ENCODE measurements at regions not wholly inside any gene's neighbourhood (a gene's known extent, or its start where the extent isn't known, plus 50 kb on each side); places are given as distances from the start of the nearest gene placed in this dataset.

DNA sequence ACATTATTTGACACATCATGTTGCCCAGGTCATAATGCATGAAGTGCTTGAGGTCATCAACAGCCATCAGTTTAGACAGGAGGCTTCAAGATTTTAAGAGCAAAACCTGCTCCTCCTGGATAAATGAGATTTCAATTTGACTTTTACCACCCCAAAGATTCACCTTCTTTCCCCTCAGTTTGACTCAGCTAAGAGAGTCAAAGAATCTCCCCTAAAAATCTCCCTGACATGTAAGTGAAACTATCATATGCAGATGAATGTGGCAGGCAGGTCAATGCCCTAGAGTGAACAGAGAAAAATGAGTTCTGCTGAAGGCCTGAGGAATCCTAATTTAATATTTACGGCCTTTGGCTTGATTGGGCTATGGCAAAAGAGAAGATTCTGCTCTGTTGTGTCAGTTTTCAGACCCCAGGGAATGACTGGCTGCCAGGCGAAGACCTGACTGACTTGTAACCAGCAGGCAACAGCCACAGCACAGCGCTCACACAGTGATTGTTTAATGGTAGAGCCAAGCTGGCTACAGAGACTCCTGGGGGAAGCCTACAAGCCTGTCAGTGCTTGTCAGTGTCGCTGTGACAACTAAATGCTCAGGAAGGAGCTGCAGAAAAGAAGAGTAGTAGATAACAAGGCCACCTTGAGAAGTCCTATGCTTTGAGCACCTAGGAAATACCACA lies 491.2 kb upstream of the LRRC4C start:
- no peak for FAIRE-seq
- Histone ChIP-seq H3K27me3 (ENCODE audit: insufficient read depth, low read length) (no peaks in the 10 kb centered on the region), H3K4me3 (ENCODE audit: insufficient read depth, low read depth, low read length) (no peak overlapping the region), H3K36me3 (ENCODE audit: insufficient read depth, low read length) (no peaks in the 10 kb centered on the region), H2AFZ (ENCODE audit: low read depth, low read length) (no peak overlapping the region), H3K27ac (ENCODE audit: low read depth, low read length) (no peak overlapping the region), H3K9me3 (ENCODE audit: insufficient read depth, low read depth, low read length) (no peaks in the 10 kb centered on the region), H4K20me1 (ENCODE audit: insufficient read depth, low read length) (no peaks in the 10 kb centered on the region), H3K9ac (ENCODE audit: low read length) (no peak overlapping the region), H3K4me2 (ENCODE audit: low read length) (no peak overlapping the region), H3K79me2 (ENCODE audit: insufficient read depth, low read length) (no peaks in the 10 kb centered on the region), H3K4me1 (ENCODE audit: insufficient read depth, low read length) (peaks cover 10% of the 10 kb centered on the region)
- no peaks in the 10 kb centered on the region for H3K36me3 Mint-ChIP-seq (ENCODE audit: low read depth, unreplicated experiment)
- peak overlapping the region; percentile 37 for H3K27ac Mint-ChIP-seq (ENCODE audit: unreplicated experiment)
- no peak for TF ChIP-seq EZH2 (IDR thresholded peaks at IDR 0.05; ENCODE audit: insufficient read depth, low read length)
- TF ChIP-seq, protein P1, sequence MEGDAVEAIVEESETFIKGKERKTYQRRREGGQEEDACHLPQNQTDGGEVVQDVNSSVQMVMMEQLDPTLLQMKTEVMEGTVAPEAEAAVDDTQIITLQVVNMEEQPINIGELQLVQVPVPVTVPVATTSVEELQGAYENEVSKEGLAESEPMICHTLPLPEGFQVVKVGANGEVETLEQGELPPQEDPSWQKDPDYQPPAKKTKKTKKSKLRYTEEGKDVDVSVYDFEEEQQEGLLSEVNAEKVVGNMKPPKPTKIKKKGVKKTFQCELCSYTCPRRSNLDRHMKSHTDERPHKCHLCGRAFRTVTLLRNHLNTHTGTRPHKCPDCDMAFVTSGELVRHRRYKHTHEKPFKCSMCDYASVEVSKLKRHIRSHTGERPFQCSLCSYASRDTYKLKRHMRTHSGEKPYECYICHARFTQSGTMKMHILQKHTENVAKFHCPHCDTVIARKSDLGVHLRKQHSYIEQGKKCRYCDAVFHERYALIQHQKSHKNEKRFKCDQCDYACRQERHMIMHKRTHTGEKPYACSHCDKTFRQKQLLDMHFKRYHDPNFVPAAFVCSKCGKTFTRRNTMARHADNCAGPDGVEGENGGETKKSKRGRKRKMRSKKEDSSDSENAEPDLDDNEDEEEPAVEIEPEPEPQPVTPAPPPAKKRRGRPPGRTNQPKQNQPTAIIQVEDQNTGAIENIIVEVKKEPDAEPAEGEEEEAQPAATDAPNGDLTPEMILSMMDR (IDR thresholded peaks at IDR 0.05; ENCODE audit: insufficient read depth, low read depth, low read length): no peak
- H3K4me1 Mint-ChIP-seq (ENCODE audit: low read depth, unreplicated experiment): peaks cover 25% of the 10 kb centered on the region
- no peaks in the 10 kb centered on the region for H3K27me3 Mint-ChIP-seq (ENCODE audit: low read depth, unreplicated experiment)
- H3K4me3 Mint-ChIP-seq (ENCODE audit: unreplicated experiment): no peak overlapping the region
- peaks cover 3% of the 10 kb centered on the region for H3K9me3 Mint-ChIP-seq (ENCODE audit: unreplicated experiment)
- no peak for DNase-seq (ENCODE audit: low read depth)

- H3K4me3 Mint-ChIP-seq (ENCODE audit: unreplicated experiment): no peak overlapping the region
- peak overlapping the region; percentile 90 for H3K27ac Mint-ChIP-seq (ENCODE audit: unreplicated experiment)
- no peaks in the 10 kb centered on the region for H3K36me3 Mint-ChIP-seq (ENCODE audit: low read depth, unreplicated experiment)
- H3K36me3 ChIP-seq (ENCODE audit: insufficient read depth, low read length): no peaks in the 10 kb centered on the region
- DNase-seq (ENCODE audit: low read depth) (peak; percentile 95), FAIRE-seq (peak; percentile 69)
- TF ChIP-seq EZH2 (IDR thresholded peaks at IDR 0.05; ENCODE audit: insufficient read depth, low read length): no peak
- TF ChIP-seq, protein P1 (IDR thresholded peaks at IDR 0.05; ENCODE audit: insufficient read depth, low read depth, low read length): no peak
- no peaks in the 10 kb centered on the region for H3K79me2 ChIP-seq (ENCODE audit: insufficient read depth, low read length)
- no peak overlapping the region for H2AFZ ChIP-seq (ENCODE audit: low read depth, low read length)
- no peaks in the 10 kb centered on the region for H4K20me1 ChIP-seq (ENCODE audit: insufficient read depth, low read length)
- H3K27me3 ChIP-seq (ENCODE audit: insufficient read depth, low read length): no peaks in the 10 kb centered on the region
- H3K27ac ChIP-seq (ENCODE audit: low read depth, low read length): peak overlapping the region; percentile 68
- H3K27me3 Mint-ChIP-seq (ENCODE audit: low read depth, unreplicated experiment): no peaks in the 10 kb centered on the region
- H3K9me3 Mint-ChIP-seq (ENCODE audit: unreplicated experiment): peaks cover 9% of the 10 kb centered on the region
- H3K4me1 ChIP-seq (ENCODE audit: insufficient read depth, low read length): peaks cover 10% of the 10 kb centered on the region
- peak overlapping the region; percentile 44 for H3K4me2 ChIP-seq (ENCODE audit: low read length)
- no peaks in the 10 kb centered on the region for H3K9me3 ChIP-seq (ENCODE audit: insufficient read depth, low read depth, low read length)
- peaks cover 25% of the 10 kb centered on the region for H3K4me1 Mint-ChIP-seq (ENCODE audit: low read depth, unreplicated experiment)
- H3K9ac ChIP-seq (ENCODE audit: low read length): peak overlapping the region; percentile 35
- no peak overlapping the region for H3K4me3 ChIP-seq (ENCODE audit: insufficient read depth, low read depth, low read length)
Measured at GRCh38 chr11:41954034-41954433, 494.6 kb upstream of the LRRC4C start.

GRCh38 chr11:41955066-41955465 lies 495.6 kb upstream of the LRRC4C start:
- Histone ChIP-seq H4K20me1 (ENCODE audit: insufficient read depth, low read length) (no peaks in the 10 kb centered on the region), H3K4me1 (ENCODE audit: insufficient read depth, low read length) (peaks cover 10% of the 10 kb centered on the region), H3K4me2 (ENCODE audit: low read length) (no peak overlapping the region), H3K36me3 (ENCODE audit: insufficient read depth, low read length) (no peaks in the 10 kb centered on the region), H3K79me2 (ENCODE audit: insufficient read depth, low read length) (no peaks in the 10 kb centered on the region), H3K9me3 (ENCODE audit: insufficient read depth, low read depth, low read length) (no peaks in the 10 kb centered on the region), H3K4me3 (ENCODE audit: insufficient read depth, low read depth, low read length) (no peak overlapping the region), H2AFZ (ENCODE audit: low read depth, low read length) (no peak overlapping the region), H3K27ac (ENCODE audit: low read depth, low read length) (no peak overlapping the region), H3K27me3 (ENCODE audit: insufficient read depth, low read length) (no peaks in the 10 kb centered on the region), H3K9ac (ENCODE audit: low read length) (no peak overlapping the region)
- Mint-ChIP-seq H3K27ac (ENCODE audit: unreplicated experiment) (no peak overlapping the region), H3K36me3 (ENCODE audit: low read depth, unreplicated experiment) (no peaks in the 10 kb centered on the region), H3K4me3 (ENCODE audit: unreplicated experiment) (no peak overlapping the region), H3K9me3 (ENCODE audit: unreplicated experiment) (peaks cover 11% of the 10 kb centered on the region), H3K4me1 (ENCODE audit: low read depth, unreplicated experiment) (peaks cover 25% of the 10 kb centered on the region), H3K27me3 (ENCODE audit: low read depth, unreplicated experiment) (no peaks in the 10 kb centered on the region)
- FAIRE-seq: no peak
- DNase-seq (ENCODE audit: low read depth): no peak
- TF ChIP-seq, protein P1 (IDR thresholded peaks at IDR 0.05; ENCODE audit: insufficient read depth, low read depth, low read length): no peak
- no peak for TF ChIP-seq EZH2 (IDR thresholded peaks at IDR 0.05; ENCODE audit: insufficient read depth, low read length)
